C4-2B (cell line): ENCODE measurements at regions not wholly inside any gene's neighbourhood (a gene's known extent, or its start where the extent isn't known, plus 50 kb on each side); places are given as distances from the start of the nearest gene placed in this dataset.

Experiments used
- H3K27ac ChIP-seq: fragments of 450-650 bp; 2 replicates; pipeline ENCODE4 v1.5.1; 2017
- ZFX ChIP-seq: fragments of 450-650 bp; IDR thresholded peaks from 2 replicates; pipeline ENCODE4 v1.6.1; 2017
- TF ChIP-seq, protein P1 (sequence below): fragments of 450-650 bp; conservative IDR thresholded peaks from 2 replicates; pipeline ENCODE4 v1.5.1; 2017; ENCODE audit warnings: mild to moderate bottlenecking

DNA sequence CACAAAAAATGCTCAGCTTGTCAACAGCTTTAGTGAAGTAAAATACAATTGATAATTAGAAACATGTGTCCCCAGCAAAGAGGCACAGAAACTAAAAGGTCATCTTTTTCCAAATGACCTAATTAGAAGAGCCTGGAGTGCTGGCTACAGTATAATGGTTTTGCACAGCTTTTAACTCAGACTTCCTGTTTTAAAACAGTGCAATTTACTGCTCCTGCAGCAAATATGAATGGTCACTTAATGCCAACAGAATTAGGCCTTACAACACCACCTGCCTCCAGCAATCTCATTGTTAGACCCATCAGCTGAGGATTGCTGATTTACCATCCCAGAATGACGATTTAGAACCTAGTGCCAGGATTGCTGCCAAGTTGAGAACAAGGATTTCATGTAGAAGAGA lies 239.3 kb downstream of the CETN3 start:
- H3K27ac ChIP-seq, result no peak overlapping the region
- no peak for TF ChIP-seq ZFX
- TF ChIP-seq, protein P1, sequence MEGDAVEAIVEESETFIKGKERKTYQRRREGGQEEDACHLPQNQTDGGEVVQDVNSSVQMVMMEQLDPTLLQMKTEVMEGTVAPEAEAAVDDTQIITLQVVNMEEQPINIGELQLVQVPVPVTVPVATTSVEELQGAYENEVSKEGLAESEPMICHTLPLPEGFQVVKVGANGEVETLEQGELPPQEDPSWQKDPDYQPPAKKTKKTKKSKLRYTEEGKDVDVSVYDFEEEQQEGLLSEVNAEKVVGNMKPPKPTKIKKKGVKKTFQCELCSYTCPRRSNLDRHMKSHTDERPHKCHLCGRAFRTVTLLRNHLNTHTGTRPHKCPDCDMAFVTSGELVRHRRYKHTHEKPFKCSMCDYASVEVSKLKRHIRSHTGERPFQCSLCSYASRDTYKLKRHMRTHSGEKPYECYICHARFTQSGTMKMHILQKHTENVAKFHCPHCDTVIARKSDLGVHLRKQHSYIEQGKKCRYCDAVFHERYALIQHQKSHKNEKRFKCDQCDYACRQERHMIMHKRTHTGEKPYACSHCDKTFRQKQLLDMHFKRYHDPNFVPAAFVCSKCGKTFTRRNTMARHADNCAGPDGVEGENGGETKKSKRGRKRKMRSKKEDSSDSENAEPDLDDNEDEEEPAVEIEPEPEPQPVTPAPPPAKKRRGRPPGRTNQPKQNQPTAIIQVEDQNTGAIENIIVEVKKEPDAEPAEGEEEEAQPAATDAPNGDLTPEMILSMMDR, result no peak

DNA sequence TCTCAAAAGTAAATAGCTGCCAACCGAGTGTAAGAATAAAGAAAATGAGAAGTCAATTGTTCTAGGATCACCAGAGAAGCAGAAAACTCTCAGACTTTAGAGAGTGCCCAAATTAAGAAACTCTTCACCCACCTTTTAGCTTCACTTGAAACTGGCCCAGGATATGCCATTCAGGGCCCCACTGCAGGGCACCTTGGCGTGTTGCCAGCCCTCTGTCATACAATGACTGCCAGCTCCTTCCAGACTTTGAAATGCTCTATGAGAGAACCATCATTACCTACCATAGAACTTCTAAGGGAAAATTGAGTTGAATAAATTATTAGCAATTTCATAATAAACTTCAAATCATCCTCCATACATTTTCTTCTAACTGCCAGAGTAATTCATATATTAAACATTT lies 240.5 kb downstream of the CETN3 start:
- TF ChIP-seq, protein P1, result no peak
- TF ChIP-seq ZFX, result no peak
- H3K27ac ChIP-seq, result no peak overlapping the region

GRCh38 chr5:90168399-90168798 lies 241.2 kb downstream of the CETN3 start:
- TF ChIP-seq, protein P1, result no peak
- TF ChIP-seq ZFX, result no peak
- H3K27ac ChIP-seq, result no peak overlapping the region

DNA sequence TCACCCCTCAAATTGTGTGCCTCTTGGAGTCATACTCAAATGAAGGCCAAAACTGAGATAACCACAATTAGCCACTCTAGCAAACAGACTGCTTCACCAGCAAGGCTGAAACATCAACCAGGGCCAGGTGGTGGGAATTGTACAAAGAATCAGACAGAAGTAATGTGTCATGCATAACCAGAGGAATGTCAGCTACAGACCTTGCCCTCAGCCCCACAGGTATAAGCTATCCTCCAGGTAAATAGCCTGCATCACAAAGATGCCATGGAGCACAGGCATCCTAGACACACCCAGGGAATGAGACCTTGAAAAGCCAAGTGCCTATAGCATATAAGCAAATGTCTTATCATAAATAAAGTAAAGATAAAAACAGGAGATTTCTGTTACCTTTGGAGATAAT lies 242.7 kb downstream of the CETN3 start:
- no peak overlapping the region for H3K27ac ChIP-seq
- TF ChIP-seq, protein P1, result no peak
- TF ChIP-seq ZFX, result no peak

- H3K27ac ChIP-seq, result no peak overlapping the region
- TF ChIP-seq, protein P1, result no peak
- TF ChIP-seq ZFX, result no peak
These were observed 247.2 kb downstream of the CETN3 start for GRCh38 chr5:90162324-90162723.

GRCh38 chr5:90161414-90161813 lies 248.1 kb downstream of the CETN3 start:
- H3K27ac ChIP-seq, result no peak overlapping the region
- no peak for TF ChIP-seq ZFX
- TF ChIP-seq, protein P1, result peak; percentile 25

DNA sequence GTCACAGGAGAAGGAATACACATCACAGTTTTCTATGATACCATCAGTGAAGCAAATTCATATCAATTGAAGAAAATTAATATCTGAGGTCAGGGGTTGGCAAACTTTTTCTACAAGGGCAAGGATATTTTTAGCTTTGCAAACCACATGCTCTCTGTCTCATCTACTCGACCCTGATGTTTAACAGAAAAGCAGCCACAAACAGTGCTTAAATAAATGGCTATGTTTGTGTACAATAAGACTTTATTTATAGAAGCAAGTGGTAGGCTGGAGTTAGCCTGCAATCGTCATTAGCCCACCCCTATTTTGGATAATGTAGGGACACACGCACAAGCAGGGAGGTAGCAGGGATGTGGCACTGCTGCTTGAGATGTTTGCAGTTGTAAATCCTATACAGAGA lies 251.4 kb downstream of the CETN3 start:
- H3K27ac ChIP-seq, result no peak overlapping the region
- TF ChIP-seq, protein P1, result no peak
- TF ChIP-seq ZFX, result no peak
